Fibroblast of villous mesenchyme (primary cell): ENCODE measurements at regions not wholly inside any gene's neighbourhood (a gene's known extent, or its start where the extent isn't known, plus 50 kb on each side); places are given as distances from the start of the nearest gene placed in this dataset.

Experiments
- DNase-seq: peaks from one replicate; pipeline ENCODE4 v3.0.0-alpha.2; 2010; ENCODE audit warnings: low read depth
- H3K4me3 ChIP-seq: 2 replicates; pipeline ENCODE4 v1.5.1; 2011; ENCODE audit warnings: low read depth, mild to moderate bottlenecking, low read length
- CTCF ChIP-seq: IDR thresholded peaks from 2 replicates; pipeline ENCODE4 v1.5.1; 2012; ENCODE audit warnings: low read depth, mild to moderate bottlenecking, low read length; ENCODE audit not compliant: insufficient read depth

- no peak overlapping the region for H3K4me3 ChIP-seq
- no peak for DNase-seq
- TF ChIP-seq CTCF, result no peak
These were observed 122.6 kb upstream of the MON1B start for GRCh38 chr16:77068402-77068801.

DNA sequence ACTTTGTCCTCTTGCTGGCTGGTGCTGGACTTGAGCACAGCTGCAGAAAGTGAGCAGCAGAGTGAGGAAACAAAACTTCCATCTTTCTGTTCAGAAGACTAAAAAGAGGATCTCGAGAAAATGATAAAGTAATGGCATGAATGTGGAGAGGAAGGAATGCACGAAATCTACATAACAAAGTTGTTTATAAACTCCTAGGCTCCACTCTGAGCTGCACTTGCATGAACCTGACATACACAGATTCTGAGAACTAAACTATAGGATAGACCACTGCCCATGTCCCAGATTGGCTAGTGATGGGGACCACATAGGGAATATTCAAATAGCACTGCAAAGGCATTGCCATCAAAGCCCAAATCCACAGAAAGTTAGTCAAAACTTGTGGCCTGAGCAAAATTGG lies 121.1 kb upstream of the MON1B start:
- TF ChIP-seq CTCF, result no peak
- H3K4me3 ChIP-seq, result no peak overlapping the region
- DNase-seq, result no peak

GRCh38 chr16:77070683-77071082 lies 120.3 kb upstream of the MON1B start:
- no peak for TF ChIP-seq CTCF
- DNase-seq, result no peak

DNA sequence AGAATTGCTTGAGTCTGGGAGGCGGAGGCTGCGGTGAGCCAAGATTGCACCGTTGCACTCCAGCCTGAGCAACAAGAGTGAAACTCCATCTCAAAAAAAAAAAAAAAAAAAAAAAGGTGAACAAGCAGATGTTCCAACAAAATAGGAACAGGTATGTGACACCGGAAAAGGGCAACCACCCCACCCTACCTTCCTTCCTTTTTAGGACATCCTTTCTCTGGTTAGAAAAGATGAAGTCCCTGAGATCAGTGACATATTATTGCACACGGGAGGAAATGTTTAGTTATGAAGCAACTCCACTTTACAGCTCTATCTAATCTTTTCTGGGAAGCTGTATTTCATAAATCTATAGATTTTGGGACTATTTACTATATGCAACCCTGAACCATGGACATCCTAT lies 114.2 kb upstream of the MON1B start:
- DNase-seq, result no peak
- no peak for TF ChIP-seq CTCF

More at GRCh38 chr16:77070683-77071082, 120.3 kb upstream of the MON1B start:
- no peak overlapping the region for H3K4me3 ChIP-seq

GRCh38 chr16:77077256-77077922 lies 113.6 kb upstream of the MON1B start:
- no peak for DNase-seq
- no peak for TF ChIP-seq CTCF
- H3K4me3 ChIP-seq, result no peak overlapping the region

More for the DNA sequence above, 114.2 kb upstream of the MON1B start:
- H3K4me3 ChIP-seq, result no peak overlapping the region

- no peak overlapping the region for H3K4me3 ChIP-seq
- DNase-seq, result no peak
- TF ChIP-seq CTCF, result no peak
These were observed 105.0 kb upstream of the MON1B start for GRCh38 chr16:77085981-77086380.

DNA sequence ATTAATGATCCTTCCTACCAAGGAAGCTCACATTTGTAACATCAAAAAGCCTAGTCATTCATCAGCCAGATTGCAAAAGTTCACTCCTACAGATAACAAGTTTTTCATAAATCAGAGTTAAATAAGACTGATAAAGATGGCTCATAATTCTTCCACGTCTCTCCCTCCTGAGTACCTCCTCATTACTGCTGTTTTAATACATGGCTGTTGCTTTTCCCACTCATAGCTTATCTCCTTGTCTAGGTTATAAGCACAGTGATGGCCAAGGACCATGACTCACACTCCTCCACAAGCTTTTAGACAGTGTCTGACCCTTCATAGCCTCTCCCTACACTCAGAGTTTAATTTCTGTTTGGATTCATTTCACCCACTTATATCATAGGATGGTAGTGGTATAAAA lies 100.9 kb upstream of the MON1B start:
- no peak overlapping the region for H3K4me3 ChIP-seq
- TF ChIP-seq CTCF, result no peak
- DNase-seq, result no peak
